GM12878 (cell line): ENCODE measurements at regions not wholly inside any gene's neighbourhood (a gene's known extent, or its start where the extent isn't known, plus 50 kb on each side); places are given as distances from the start of the nearest gene placed in this dataset.

Experiments
- CREB1 ChIP-seq: IDR thresholded peaks from 2 replicates; pipeline ENCODE4 v1.6.1; 2012; ENCODE audit warnings: low read depth, mild to moderate bottlenecking, inconsistent platforms
- KAT2A ChIP-seq: conservative IDR thresholded peaks from 2 replicates; pipeline ENCODE4 v1.6.1; 2011; ENCODE audit warnings: low read depth, low read length; ENCODE audit not compliant: control insufficient read depth
- MXI1 ChIP-seq: fragments of 150-350 bp; IDR thresholded peaks from 2 replicates; pipeline ENCODE4 v1.6.1; 2011; ENCODE audit warnings: low read depth, mild to moderate bottlenecking, inconsistent platforms, low read length, improper control_type of control experiment
- POLR2A ChIP-seq: IDR thresholded peaks from 2 replicates; pipeline ENCODE4 v1.6.1; 2011; ENCODE audit warnings: low read depth, mild to moderate bottlenecking, low read length
- POLR2AphosphoS2 ChIP-seq: IDR thresholded peaks from 2 replicates; pipeline ENCODE4 v1.6.1; 2011; ENCODE audit warnings: low read depth, mild to moderate bottlenecking, low read length, improper control_type of control experiment, moderate library complexity
- SMARCA5 ChIP-seq: fragments of 450-650 bp; IDR thresholded peaks from 2 replicates; pipeline ENCODE4 v1.6.1; 2017; ENCODE audit warnings: mild to moderate bottlenecking
- ZZZ3 ChIP-seq: IDR thresholded peaks from 2 replicates; pipeline ENCODE4 v1.6.1; 2011; ENCODE audit warnings: low read depth; ENCODE audit not compliant: control insufficient read depth, insufficient read length
- TF ChIP-seq, protein P1 (sequence below): fragments of 450-650 bp; formaldehyde crosslinking; IDR thresholded peaks from 2 replicates; pipeline ENCODE4 v1.4.0; 2020; ENCODE audit warnings: mild to moderate bottlenecking, moderate library complexity
- TF ChIP-seq, protein P2 (sequence below): IDR thresholded peaks from 2 replicates; pipeline ENCODE4 v1.6.1; 2012; ENCODE audit warnings: low read depth, low read length, improper control_type of control experiment
- TF ChIP-seq, protein P3 (sequence below): fragments of 450-650 bp; conservative IDR thresholded peaks from 2 replicates; pipeline ENCODE4 v1.6.1; 2017; ENCODE audit warnings: mild to moderate bottlenecking, moderate library complexity
- TF ChIP-seq, protein P4 (sequence below), 3 experiments: IDR thresholded peaks in 2 of 3; conservative IDR thresholded peaks in 1 of 3; 2 replicates each; pipeline ENCODE4 v1.5.1; 2011; ENCODE audit warnings: low read depth in 3 of 3, low read length in 3 of 3, mild to moderate bottlenecking in 3 of 3, control low read depth in 2 of 3, moderate library complexity in 2 of 3, inconsistent platforms in 1 of 3, mixed read lengths in 1 of 3; ENCODE audit not compliant: control insufficient read depth in 2 of 3, insufficient read depth in 1 of 3; ENCODE audit errors: extremely low read depth in 1 of 3
- TF ChIP-seq, protein P5 (sequence below): fragments of 450-650 bp; IDR thresholded peaks from 2 replicates; pipeline ENCODE4 v1.6.1; 2018; ENCODE audit warnings: borderline replicate concordance, mild to moderate bottlenecking; ENCODE audit not compliant: partially characterized antibody
- TF ChIP-seq, protein P6 (sequence below): IDR thresholded peaks from 2 replicates; pipeline ENCODE4 v1.6.1; 2011; ENCODE audit warnings: borderline replicate concordance, low read depth, mild to moderate bottlenecking, moderate library complexity, low read length; ENCODE audit not compliant: insufficient read depth, poor library complexity, severe bottlenecking

DNA sequence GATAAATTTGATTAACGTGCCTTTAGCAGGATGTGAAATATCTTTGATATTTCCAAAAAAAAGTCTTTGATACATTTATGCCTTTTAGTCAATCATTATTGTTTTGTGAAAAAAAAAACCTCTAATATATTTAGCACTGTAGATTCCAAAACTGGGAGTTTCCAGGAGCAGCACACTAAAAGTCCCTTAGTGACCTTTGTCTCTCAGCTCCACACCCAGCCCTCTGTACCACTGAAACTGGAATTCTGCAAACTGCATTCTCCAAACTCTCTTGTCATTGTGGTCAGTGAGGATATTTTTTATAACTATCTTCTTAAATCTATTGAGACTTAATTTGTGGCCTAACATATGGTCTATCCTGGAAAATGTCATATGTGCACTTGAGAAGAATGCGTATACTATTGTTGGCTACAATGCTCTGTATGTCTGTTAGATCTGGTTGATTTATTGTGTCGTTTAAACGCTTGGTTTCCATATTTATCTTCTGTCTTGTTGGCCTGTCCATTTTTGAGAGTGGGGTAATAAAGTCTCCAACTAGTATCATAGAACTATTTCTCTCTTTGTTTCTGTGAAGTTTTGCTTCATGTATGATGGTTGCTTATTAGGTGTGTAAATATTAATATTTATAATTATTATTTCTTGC, 73.2 kb upstream of the CNKSR3 start:
- TF ChIP-seq, protein P1, sequence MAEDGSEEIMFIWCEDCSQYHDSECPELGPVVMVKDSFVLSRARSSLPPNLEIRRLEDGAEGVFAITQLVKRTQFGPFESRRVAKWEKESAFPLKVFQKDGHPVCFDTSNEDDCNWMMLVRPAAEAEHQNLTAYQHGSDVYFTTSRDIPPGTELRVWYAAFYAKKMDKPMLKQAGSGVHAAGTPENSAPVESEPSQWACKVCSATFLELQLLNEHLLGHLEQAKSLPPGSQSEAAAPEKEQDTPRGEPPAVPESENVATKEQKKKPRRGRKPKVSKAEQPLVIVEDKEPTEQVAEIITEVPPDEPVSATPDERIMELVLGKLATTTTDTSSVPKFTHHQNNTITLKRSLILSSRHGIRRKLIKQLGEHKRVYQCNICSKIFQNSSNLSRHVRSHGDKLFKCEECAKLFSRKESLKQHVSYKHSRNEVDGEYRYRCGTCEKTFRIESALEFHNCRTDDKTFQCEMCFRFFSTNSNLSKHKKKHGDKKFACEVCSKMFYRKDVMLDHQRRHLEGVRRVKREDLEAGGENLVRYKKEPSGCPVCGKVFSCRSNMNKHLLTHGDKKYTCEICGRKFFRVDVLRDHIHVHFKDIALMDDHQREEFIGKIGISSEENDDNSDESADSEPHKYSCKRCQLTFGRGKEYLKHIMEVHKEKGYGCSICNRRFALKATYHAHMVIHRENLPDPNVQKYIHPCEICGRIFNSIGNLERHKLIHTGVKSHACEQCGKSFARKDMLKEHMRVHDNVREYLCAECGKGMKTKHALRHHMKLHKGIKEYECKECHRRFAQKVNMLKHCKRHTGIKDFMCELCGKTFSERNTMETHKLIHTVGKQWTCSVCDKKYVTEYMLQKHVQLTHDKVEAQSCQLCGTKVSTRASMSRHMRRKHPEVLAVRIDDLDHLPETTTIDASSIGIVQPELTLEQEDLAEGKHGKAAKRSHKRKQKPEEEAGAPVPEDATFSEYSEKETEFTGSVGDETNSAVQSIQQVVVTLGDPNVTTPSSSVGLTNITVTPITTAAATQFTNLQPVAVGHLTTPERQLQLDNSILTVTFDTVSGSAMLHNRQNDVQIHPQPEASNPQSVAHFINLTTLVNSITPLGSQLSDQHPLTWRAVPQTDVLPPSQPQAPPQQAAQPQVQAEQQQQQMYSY (CRISPR knock-in tag): no peak
- TF ChIP-seq, protein P2, sequence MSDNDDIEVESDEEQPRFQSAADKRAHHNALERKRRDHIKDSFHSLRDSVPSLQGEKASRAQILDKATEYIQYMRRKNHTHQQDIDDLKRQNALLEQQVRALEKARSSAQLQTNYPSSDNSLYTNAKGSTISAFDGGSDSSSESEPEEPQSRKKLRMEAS: no peak
- TF ChIP-seq, protein P3, sequence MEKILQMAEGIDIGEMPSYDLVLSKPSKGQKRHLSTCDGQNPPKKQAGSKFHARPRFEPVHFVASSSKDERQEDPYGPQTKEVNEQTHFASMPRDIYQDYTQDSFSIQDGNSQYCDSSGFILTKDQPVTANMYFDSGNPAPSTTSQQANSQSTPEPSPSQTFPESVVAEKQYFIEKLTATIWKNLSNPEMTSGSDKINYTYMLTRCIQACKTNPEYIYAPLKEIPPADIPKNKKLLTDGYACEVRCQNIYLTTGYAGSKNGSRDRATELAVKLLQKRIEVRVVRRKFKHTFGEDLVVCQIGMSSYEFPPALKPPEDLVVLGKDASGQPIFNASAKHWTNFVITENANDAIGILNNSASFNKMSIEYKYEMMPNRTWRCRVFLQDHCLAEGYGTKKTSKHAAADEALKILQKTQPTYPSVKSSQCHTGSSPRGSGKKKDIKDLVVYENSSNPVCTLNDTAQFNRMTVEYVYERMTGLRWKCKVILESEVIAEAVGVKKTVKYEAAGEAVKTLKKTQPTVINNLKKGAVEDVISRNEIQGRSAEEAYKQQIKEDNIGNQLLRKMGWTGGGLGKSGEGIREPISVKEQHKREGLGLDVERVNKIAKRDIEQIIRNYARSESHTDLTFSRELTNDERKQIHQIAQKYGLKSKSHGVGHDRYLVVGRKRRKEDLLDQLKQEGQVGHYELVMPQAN: no peak
- TF ChIP-seq, protein P4, sequence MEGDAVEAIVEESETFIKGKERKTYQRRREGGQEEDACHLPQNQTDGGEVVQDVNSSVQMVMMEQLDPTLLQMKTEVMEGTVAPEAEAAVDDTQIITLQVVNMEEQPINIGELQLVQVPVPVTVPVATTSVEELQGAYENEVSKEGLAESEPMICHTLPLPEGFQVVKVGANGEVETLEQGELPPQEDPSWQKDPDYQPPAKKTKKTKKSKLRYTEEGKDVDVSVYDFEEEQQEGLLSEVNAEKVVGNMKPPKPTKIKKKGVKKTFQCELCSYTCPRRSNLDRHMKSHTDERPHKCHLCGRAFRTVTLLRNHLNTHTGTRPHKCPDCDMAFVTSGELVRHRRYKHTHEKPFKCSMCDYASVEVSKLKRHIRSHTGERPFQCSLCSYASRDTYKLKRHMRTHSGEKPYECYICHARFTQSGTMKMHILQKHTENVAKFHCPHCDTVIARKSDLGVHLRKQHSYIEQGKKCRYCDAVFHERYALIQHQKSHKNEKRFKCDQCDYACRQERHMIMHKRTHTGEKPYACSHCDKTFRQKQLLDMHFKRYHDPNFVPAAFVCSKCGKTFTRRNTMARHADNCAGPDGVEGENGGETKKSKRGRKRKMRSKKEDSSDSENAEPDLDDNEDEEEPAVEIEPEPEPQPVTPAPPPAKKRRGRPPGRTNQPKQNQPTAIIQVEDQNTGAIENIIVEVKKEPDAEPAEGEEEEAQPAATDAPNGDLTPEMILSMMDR (IDR thresholded peaks at IDR 0.05 in 2 of 3, conservative IDR thresholded peaks at IDR 0.05 in 1 of 3; ENCODE audit: control insufficient read depth in 2 of 3, extremely low read depth in 1 of 3, insufficient read depth in 1 of 3, low read depth in 3 of 3, low read length in 3 of 3): no peak
- no peak for TF ChIP-seq POLR2AphosphoS2
- TF ChIP-seq KAT2A: no peak
- TF ChIP-seq, protein P5, sequence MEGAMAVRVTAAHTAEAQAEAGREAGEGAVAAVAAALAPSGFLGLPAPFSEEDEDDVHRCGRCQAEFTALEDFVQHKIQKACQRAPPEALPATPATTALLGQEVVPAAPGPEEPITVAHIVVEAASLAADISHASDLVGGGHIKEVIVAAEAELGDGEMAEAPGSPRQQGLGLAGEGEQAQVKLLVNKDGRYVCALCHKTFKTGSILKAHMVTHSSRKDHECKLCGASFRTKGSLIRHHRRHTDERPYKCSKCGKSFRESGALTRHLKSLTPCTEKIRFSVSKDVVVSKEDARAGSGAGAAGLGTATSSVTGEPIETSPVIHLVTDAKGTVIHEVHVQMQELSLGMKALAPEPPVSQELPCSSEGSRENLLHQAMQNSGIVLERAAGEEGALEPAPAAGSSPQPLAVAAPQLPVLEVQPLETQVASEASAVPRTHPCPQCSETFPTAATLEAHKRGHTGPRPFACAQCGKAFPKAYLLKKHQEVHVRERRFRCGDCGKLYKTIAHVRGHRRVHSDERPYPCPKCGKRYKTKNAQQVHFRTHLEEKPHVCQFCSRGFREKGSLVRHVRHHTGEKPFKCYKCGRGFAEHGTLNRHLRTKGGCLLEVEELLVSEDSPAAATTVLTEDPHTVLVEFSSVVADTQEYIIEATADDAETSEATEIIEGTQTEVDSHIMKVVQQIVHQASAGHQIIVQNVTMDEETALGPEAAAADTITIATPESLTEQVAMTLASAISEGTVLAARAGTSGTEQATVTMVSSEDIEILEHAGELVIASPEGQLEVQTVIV: no peak
- TF ChIP-seq CREB1: no peak
- no peak for TF ChIP-seq SMARCA5
- TF ChIP-seq POLR2A: no peak
- TF ChIP-seq, protein P6, sequence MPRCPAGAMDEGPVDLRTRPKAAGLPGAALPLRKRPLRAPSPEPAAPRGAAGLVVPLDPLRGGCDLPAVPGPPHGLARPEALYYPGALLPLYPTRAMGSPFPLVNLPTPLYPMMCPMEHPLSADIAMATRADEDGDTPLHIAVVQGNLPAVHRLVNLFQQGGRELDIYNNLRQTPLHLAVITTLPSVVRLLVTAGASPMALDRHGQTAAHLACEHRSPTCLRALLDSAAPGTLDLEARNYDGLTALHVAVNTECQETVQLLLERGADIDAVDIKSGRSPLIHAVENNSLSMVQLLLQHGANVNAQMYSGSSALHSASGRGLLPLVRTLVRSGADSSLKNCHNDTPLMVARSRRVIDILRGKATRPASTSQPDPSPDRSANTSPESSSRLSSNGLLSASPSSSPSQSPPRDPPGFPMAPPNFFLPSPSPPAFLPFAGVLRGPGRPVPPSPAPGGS: no peak
- no peak for TF ChIP-seq MXI1
- TF ChIP-seq ZZZ3: no peak
